ENCODE measurements at regions not wholly inside any gene's neighbourhood (a gene's known extent, or its start where the extent isn't known, plus 50 kb on each side); places are given as distances from the start of the nearest gene placed in this dataset.
"Not testable (repeated sequence)": the region's sequence is repeated elsewhere in the genome, so short reads cannot be mapped to it uniquely, and the experiment has no call there.

- Mint-ChIP-seq H3K27me3 (ENCODE audit: low read depth) (no peaks in the 10 kb centered on the region), H3K27ac (no peak overlapping the region), H3K9me3 (peaks cover 59% of the 10 kb centered on the region), H3K4me1 (ENCODE audit: low read depth) (no peaks in the 10 kb centered on the region), H3K4me3 (no peak overlapping the region), H3K36me3 (ENCODE audit: low read depth) (no peaks in the 10 kb centered on the region)
- no peak for DNase-seq (ENCODE audit: low spot score)
Measured at GRCh38 chr16:6709736-6710135, 622.9 kb upstream of the RBFOX1 start.

GRCh38 chr16:6708576-6709215 lies 623.9 kb upstream of the RBFOX1 start:
- Mint-ChIP-seq H3K9me3 (peaks cover 62% of the 10 kb centered on the region), H3K36me3 (ENCODE audit: low read depth) (no peaks in the 10 kb centered on the region), H3K4me1 (ENCODE audit: low read depth) (no peaks in the 10 kb centered on the region), H3K27ac (no peak overlapping the region), H3K4me3 (no peak overlapping the region), H3K27me3 (ENCODE audit: low read depth) (no peaks in the 10 kb centered on the region)
- DNase-seq (ENCODE audit: low spot score): no peak

- H3K4me1 Mint-ChIP-seq (ENCODE audit: low read depth): no peaks in the 10 kb centered on the region
- no peak overlapping the region for H3K27ac Mint-ChIP-seq
- H3K36me3 Mint-ChIP-seq (ENCODE audit: low read depth): no peaks in the 10 kb centered on the region
- H3K9me3 Mint-ChIP-seq: peaks cover 41% of the 10 kb centered on the region
- no peak for DNase-seq (ENCODE audit: low spot score)
- no peaks in the 10 kb centered on the region for H3K27me3 Mint-ChIP-seq (ENCODE audit: low read depth)
- no peak overlapping the region for H3K4me3 Mint-ChIP-seq
Measured at GRCh38 chr16:6704306-6704930, 628.2 kb upstream of the RBFOX1 start.

- Mint-ChIP-seq H3K4me3 (no peak overlapping the region), H3K27me3 (ENCODE audit: low read depth) (no peaks in the 10 kb centered on the region), H3K4me1 (ENCODE audit: low read depth) (no peaks in the 10 kb centered on the region), H3K9me3 (peaks cover 25% of the 10 kb centered on the region), H3K27ac (no peak overlapping the region), H3K36me3 (ENCODE audit: low read depth) (no peaks in the 10 kb centered on the region)
- no peak for DNase-seq (ENCODE audit: low spot score)
Measured at GRCh38 chr16:6701096-6701495, 631.5 kb upstream of the RBFOX1 start.

GRCh38 chr16:6698548-6698947 lies 634.1 kb upstream of the RBFOX1 start:
- Mint-ChIP-seq H3K4me3 (no peak overlapping the region), H3K36me3 (ENCODE audit: low read depth) (no peaks in the 10 kb centered on the region), H3K27me3 (ENCODE audit: low read depth) (no peaks in the 10 kb centered on the region), H3K4me1 (ENCODE audit: low read depth) (no peaks in the 10 kb centered on the region), H3K27ac (no peak overlapping the region), H3K9me3 (peaks cover 24% of the 10 kb centered on the region)
- DNase-seq (ENCODE audit: low spot score): no peak

GRCh38 chr16:6695666-6696065 lies 637.0 kb upstream of the RBFOX1 start:
- Mint-ChIP-seq H3K27ac (no peak overlapping the region), H3K36me3 (ENCODE audit: low read depth) (no peaks in the 10 kb centered on the region), H3K9me3 (peaks cover 19% of the 10 kb centered on the region)

GRCh38 chr16:6694636-6695035 lies 638.0 kb upstream of the RBFOX1 start:
- H3K4me1 Mint-ChIP-seq (ENCODE audit: low read depth): no peaks in the 10 kb centered on the region
- DNase-seq (ENCODE audit: low spot score): no peak
- no peak overlapping the region for H3K4me3 Mint-ChIP-seq
- H3K27me3 Mint-ChIP-seq (ENCODE audit: low read depth): no peaks in the 10 kb centered on the region
- no peak overlapping the region for H3K27ac Mint-ChIP-seq
- no peaks in the 10 kb centered on the region for H3K36me3 Mint-ChIP-seq (ENCODE audit: low read depth)
- peaks cover 21% of the 10 kb centered on the region for H3K9me3 Mint-ChIP-seq

More at GRCh38 chr16:6695666-6696065, 637.0 kb upstream of the RBFOX1 start:
- no peak for DNase-seq (ENCODE audit: low spot score)
- Mint-ChIP-seq H3K4me1 (ENCODE audit: low read depth) (no peaks in the 10 kb centered on the region), H3K27me3 (ENCODE audit: low read depth) (no peaks in the 10 kb centered on the region), H3K4me3 (no peak overlapping the region)

- H3K4me3 Mint-ChIP-seq; DNase-seq (ENCODE audit: low spot score); H3K27me3 Mint-ChIP-seq (ENCODE audit: low read depth); H3K4me1 Mint-ChIP-seq (ENCODE audit: low read depth); H3K36me3 Mint-ChIP-seq (ENCODE audit: low read depth); H3K27ac Mint-ChIP-seq: not testable (repeated sequence)
- peaks cover 22% of the 10 kb centered on the region for H3K9me3 Mint-ChIP-seq
Measured at GRCh38 chr16:6693418-6693817, 639.2 kb upstream of the RBFOX1 start.

- H3K9me3 Mint-ChIP-seq: peaks cover 22% of the 10 kb centered on the region
- H3K27ac Mint-ChIP-seq: no peak overlapping the region
- no peaks in the 10 kb centered on the region for H3K36me3 Mint-ChIP-seq (ENCODE audit: low read depth)
- DNase-seq (ENCODE audit: low spot score): no peak
- H3K4me3 Mint-ChIP-seq: no peak overlapping the region
- no peaks in the 10 kb centered on the region for H3K27me3 Mint-ChIP-seq (ENCODE audit: low read depth)
- H3K4me1 Mint-ChIP-seq (ENCODE audit: low read depth): no peaks in the 10 kb centered on the region
Measured at GRCh38 chr16:6692874-6693273, 639.8 kb upstream of the RBFOX1 start.

- no peaks in the 10 kb centered on the region for H3K4me1 Mint-ChIP-seq (ENCODE audit: low read depth)
- H3K4me3 Mint-ChIP-seq: no peak overlapping the region
Measured at GRCh38 chr16:6690741-6691140, 641.9 kb upstream of the RBFOX1 start.

GRCh38 chr16:6689643-6690042 lies 643.0 kb upstream of the RBFOX1 start:
- no peak overlapping the region for H3K27ac Mint-ChIP-seq
- no peak for DNase-seq (ENCODE audit: low spot score)
- H3K9me3 Mint-ChIP-seq: peaks cover 26% of the 10 kb centered on the region
- no peak overlapping the region for H3K4me3 Mint-ChIP-seq
- H3K27me3 Mint-ChIP-seq (ENCODE audit: low read depth): no peaks in the 10 kb centered on the region
- H3K36me3 Mint-ChIP-seq (ENCODE audit: low read depth): no peaks in the 10 kb centered on the region
- H3K4me1 Mint-ChIP-seq (ENCODE audit: low read depth): no peaks in the 10 kb centered on the region

More at GRCh38 chr16:6690741-6691140, 641.9 kb upstream of the RBFOX1 start:
- Mint-ChIP-seq H3K36me3 (ENCODE audit: low read depth) (no peaks in the 10 kb centered on the region), H3K27me3 (ENCODE audit: low read depth) (no peaks in the 10 kb centered on the region), H3K27ac (no peak overlapping the region), H3K9me3 (peaks cover 29% of the 10 kb centered on the region)
- DNase-seq (ENCODE audit: low spot score): no peak

- DNase-seq (ENCODE audit: low spot score): no peak
- Mint-ChIP-seq H3K36me3 (ENCODE audit: low read depth) (no peaks in the 10 kb centered on the region), H3K9me3 (peaks cover 26% of the 10 kb centered on the region), H3K4me1 (ENCODE audit: low read depth) (no peaks in the 10 kb centered on the region), H3K27ac (no peak overlapping the region), H3K4me3 (no peak overlapping the region), H3K27me3 (ENCODE audit: low read depth) (no peaks in the 10 kb centered on the region)
Measured at GRCh38 chr16:6687593-6687992, 645.1 kb upstream of the RBFOX1 start.

GRCh38 chr16:6684076-6684673 lies 648.5 kb upstream of the RBFOX1 start:
- peaks cover 18% of the 10 kb centered on the region for H3K9me3 Mint-ChIP-seq
- H3K36me3 Mint-ChIP-seq (ENCODE audit: low read depth): no peaks in the 10 kb centered on the region
- H3K4me1 Mint-ChIP-seq (ENCODE audit: low read depth): no peaks in the 10 kb centered on the region
- no peak overlapping the region for H3K4me3 Mint-ChIP-seq
- DNase-seq (ENCODE audit: low spot score): no peak
- no peak overlapping the region for H3K27ac Mint-ChIP-seq
- no peaks in the 10 kb centered on the region for H3K27me3 Mint-ChIP-seq (ENCODE audit: low read depth)

GRCh38 chr16:6682142-6682811 lies 650.4 kb upstream of the RBFOX1 start:
- peaks cover 6% of the 10 kb centered on the region for H3K9me3 Mint-ChIP-seq
- DNase-seq (ENCODE audit: low spot score): no peak

More at GRCh38 chr16:6682142-6682811, 650.4 kb upstream of the RBFOX1 start:
- Mint-ChIP-seq H3K4me1 (ENCODE audit: low read depth) (no peaks in the 10 kb centered on the region), H3K27me3 (ENCODE audit: low read depth) (no peaks in the 10 kb centered on the region), H3K27ac (no peak overlapping the region), H3K36me3 (ENCODE audit: low read depth) (no peaks in the 10 kb centered on the region), H3K4me3 (no peak overlapping the region)

Measured in T-helper 2 cell treated with Interferon-gamma antibody and Interleukin-4, amounts not matched to agents 5 μg/mL and 100 μg/mL, for 36 hours (primary cell).